OCI-LY1 (cell line): ENCODE measurements at regions not wholly inside any gene's neighbourhood (a gene's known extent, or its start where the extent isn't known, plus 50 kb on each side); places are given as distances from the start of the nearest gene placed in this dataset.

Experiments used
- H2AFZ ChIP-seq: fragments of 200-600 bp; sonication (generic), shearing (Covaris generic); 2 replicates; pipeline ENCODE4 v1.6.0; 2014; ENCODE audit warnings: antibody characterized with exemption, mild to moderate bottlenecking, low read length
- H3F3A ChIP-seq: fragments of 200-600 bp; sonication (generic), shearing (Covaris generic); 2 replicates; pipeline ENCODE4 v1.6.0; 2014; ENCODE audit warnings: mild to moderate bottlenecking, antibody characterized with exemption, low read length, moderate library complexity; ENCODE audit not compliant: insufficient read depth
- H3K27ac ChIP-seq: fragments of 200-600 bp; sonication (generic); 2 replicates; pipeline ENCODE4 v1.5.1; 2014; ENCODE audit warnings: low read length, mixed run types, mild to moderate bottlenecking, low read depth; ENCODE audit not compliant: poor library complexity, severe bottlenecking
- H3K27me3 ChIP-seq: fragments of 200-600 bp; sonication (generic); 2 replicates; pipeline ENCODE4 v1.6.0; 2014; ENCODE audit warnings: antibody characterized with exemption, mild to moderate bottlenecking, low read length, moderate library complexity; ENCODE audit not compliant: insufficient read depth
- H3K36me3 ChIP-seq: fragments of 200-600 bp; sonication (generic); 2 replicates; pipeline ENCODE4 v1.6.1; 2014; ENCODE audit warnings: mild to moderate bottlenecking, antibody characterized with exemption, low read length, moderate library complexity, mixed read lengths; ENCODE audit not compliant: insufficient read depth
- H3K4me1 ChIP-seq: fragments of 200-600 bp; sonication (generic); 2 replicates; pipeline ENCODE4 v1.5.1; 2014; ENCODE audit warnings: mild to moderate bottlenecking, low read length, moderate library complexity; ENCODE audit not compliant: insufficient read depth, severe bottlenecking
- H3K4me2 ChIP-seq: fragments of 200-600 bp; sonication (generic), shearing (Covaris generic); 2 replicates; pipeline ENCODE4 v1.6.1; 2014; ENCODE audit warnings: low read length
- H3K4me3 ChIP-seq: fragments of 200-600 bp; sonication (generic); 2 replicates; pipeline ENCODE4 v1.5.1; 2014; ENCODE audit warnings: low read length, low read depth, mild to moderate bottlenecking, mixed read lengths; ENCODE audit not compliant: poor library complexity, severe bottlenecking
- H3K79me2 ChIP-seq: fragments of 200-600 bp; shearing (Covaris generic); 2 replicates; pipeline ENCODE4 v1.6.1; 2016; ENCODE audit warnings: mixed run types, low read length, mixed read lengths; ENCODE audit not compliant: insufficient read depth
- H3K9ac ChIP-seq: fragments of 200-600 bp; sonication (generic), shearing (Covaris generic); 2 replicates; pipeline ENCODE4 v1.6.1; 2014; ENCODE audit warnings: mild to moderate bottlenecking, low read length, mixed read lengths
- H3K9me2 ChIP-seq: fragments of 200-600 bp; sonication (generic), shearing (Covaris generic); 2 replicates; pipeline ENCODE4 v1.6.1; 2014; ENCODE audit warnings: low read depth, mild to moderate bottlenecking, low read length, mixed read lengths
- H3K9me3 ChIP-seq: fragments of 200-600 bp; shearing (Covaris generic); 2 replicates; pipeline ENCODE4 v1.6.1; 2014; ENCODE audit warnings: low read length, mixed read lengths
- H4K20me1 ChIP-seq: fragments of 200-600 bp; sonication (generic), shearing (Covaris generic); 2 replicates; pipeline ENCODE4 v1.6.0; 2016; ENCODE audit warnings: mild to moderate bottlenecking, low read length; ENCODE audit not compliant: insufficient read depth
- CTCF ChIP-seq: fragments of 200-600 bp; sonication (generic), shearing (Covaris generic); IDR thresholded peaks from 2 replicates; pipeline ENCODE4 v1.5.1; 2017; ENCODE audit warnings: mild to moderate bottlenecking, antibody characterized with exemption, low read length, moderate library complexity, mixed read lengths
- EZH2 ChIP-seq: fragments of 200-600 bp; sonication (generic), shearing (Covaris generic); IDR thresholded peaks from 2 replicates; pipeline ENCODE4 v1.8.0; 2017; ENCODE audit warnings: borderline replicate concordance, mixed run types, mild to moderate bottlenecking, antibody characterized with exemption, low read length, moderate library complexity, mixed read lengths

GRCh38 chr12:82130762-82131161 lies 227.4 kb downstream of the CCDC59 start:
- no peaks in the 10 kb centered on the region for H3K79me2 ChIP-seq
- TF ChIP-seq CTCF = no peak
- TF ChIP-seq EZH2 = no peak
- H3K9me2 ChIP-seq = no peaks in the 10 kb centered on the region
- no peaks in the 10 kb centered on the region for H3K4me1 ChIP-seq
- H3K9me3 ChIP-seq = no peaks in the 10 kb centered on the region
- H4K20me1 ChIP-seq = no peaks in the 10 kb centered on the region
- H3K36me3 ChIP-seq = no peaks in the 10 kb centered on the region
- no peak overlapping the region for H3K4me3 ChIP-seq
- H3K27me3 ChIP-seq = no peaks in the 10 kb centered on the region
- no peak overlapping the region for H3K9ac ChIP-seq
- no peak overlapping the region for H2AFZ ChIP-seq
- no peak overlapping the region for H3K27ac ChIP-seq
- no peaks in the 10 kb centered on the region for H3F3A ChIP-seq
- no peak overlapping the region for H3K4me2 ChIP-seq

- Histone ChIP-seq H3K27me3 (no peaks in the 10 kb centered on the region), H3K36me3 (no peaks in the 10 kb centered on the region), H3K4me3 (no peak overlapping the region), H3K79me2 (no peaks in the 10 kb centered on the region), H3F3A (no peaks in the 10 kb centered on the region), H2AFZ (no peak overlapping the region), H3K4me2 (no peak overlapping the region), H3K4me1 (no peaks in the 10 kb centered on the region), H3K9ac (no peak overlapping the region), H4K20me1 (no peaks in the 10 kb centered on the region), H3K9me3 (no peaks in the 10 kb centered on the region), H3K27ac (no peak overlapping the region), H3K9me2 (no peaks in the 10 kb centered on the region)
- no peak for TF ChIP-seq EZH2
- no peak for TF ChIP-seq CTCF
Measured at GRCh38 chr12:82124711-82125380, 233.3 kb downstream of the CCDC59 start.

- H3K9me3 ChIP-seq = no peaks in the 10 kb centered on the region
- H3K36me3 ChIP-seq = no peaks in the 10 kb centered on the region
- H3K4me1 ChIP-seq = no peaks in the 10 kb centered on the region
- no peaks in the 10 kb centered on the region for H3K27me3 ChIP-seq
- no peak overlapping the region for H3K4me2 ChIP-seq
- no peaks in the 10 kb centered on the region for H3F3A ChIP-seq
- no peak overlapping the region for H2AFZ ChIP-seq
- TF ChIP-seq CTCF (no peak), EZH2 (no peak)
- H3K79me2 ChIP-seq = no peaks in the 10 kb centered on the region
- H3K27ac ChIP-seq = no peak overlapping the region
- no peaks in the 10 kb centered on the region for H3K9me2 ChIP-seq
- no peak overlapping the region for H3K4me3 ChIP-seq
- H3K9ac ChIP-seq = no peak overlapping the region
- no peaks in the 10 kb centered on the region for H4K20me1 ChIP-seq
Measured at GRCh38 chr12:82121545-82121944, 236.6 kb downstream of the CCDC59 start.
